H9 (cell line): ENCODE measurements at regions not wholly inside any gene's neighbourhood (a gene's known extent, or its start where the extent isn't known, plus 50 kb on each side); places are given as distances from the start of the nearest gene placed in this dataset.

Experiments used
- DNase-seq: peaks from one replicate; pipeline ENCODE4 v3.0.0-alpha.2; 2017
- H2AFZ ChIP-seq: one replicate; pipeline ENCODE4 v1.6.1; 2013; ENCODE audit warnings: mild to moderate bottlenecking, low read length, control low read depth, moderate library complexity
- H2AK5ac ChIP-seq: 2 replicates; pipeline ENCODE4 v1.6.1; 2013; ENCODE audit warnings: low read length, control low read depth, mixed read lengths; ENCODE audit not compliant: insufficient read length
- H2BK120ac ChIP-seq: one replicate; pipeline ENCODE4 v1.6.1; 2013; ENCODE audit warnings: low read depth, mild to moderate bottlenecking, low read length, control low read depth, inconsistent platforms; ENCODE audit not compliant: poor library complexity, severe bottlenecking
- H2BK12ac ChIP-seq: 2 replicates; pipeline ENCODE4 v1.6.1; 2013; ENCODE audit warnings: low read length, control low read depth, mixed read lengths, low read depth; ENCODE audit not compliant: insufficient read length
- H2BK15ac ChIP-seq: 2 replicates; pipeline ENCODE4 v1.6.1; 2013; ENCODE audit warnings: low read depth, low read length, control low read depth
- H2BK20ac ChIP-seq: one replicate; pipeline ENCODE4 v1.6.1; 2013; ENCODE audit warnings: low read depth, mild to moderate bottlenecking, low read length, control low read depth, inconsistent platforms; ENCODE audit not compliant: poor library complexity, severe bottlenecking
- H2BK5ac ChIP-seq: 2 replicates; pipeline ENCODE4 v1.6.1; 2013; ENCODE audit warnings: low read length, control low read depth, mixed read lengths; ENCODE audit not compliant: insufficient read length
- H3K14ac ChIP-seq: 2 replicates; pipeline ENCODE4 v1.6.1; 2013; ENCODE audit warnings: low read length, control low read depth; ENCODE audit not compliant: insufficient read depth
- H3K18ac ChIP-seq: 2 replicates; pipeline ENCODE4 v1.6.1; 2013; ENCODE audit warnings: low read depth, mild to moderate bottlenecking, mixed read lengths, low read length, control low read depth; ENCODE audit not compliant: insufficient read length
- H3K23ac ChIP-seq: 2 replicates; pipeline ENCODE4 v1.6.1; 2013; ENCODE audit warnings: low read length, control low read depth, mixed read lengths, low read depth; ENCODE audit not compliant: insufficient read length
- H3K23me2 ChIP-seq: 2 replicates; pipeline ENCODE4 v1.6.1; 2013; ENCODE audit warnings: low read depth, mild to moderate bottlenecking, mixed read lengths, low read length, control low read depth; ENCODE audit not compliant: insufficient read length, poor library complexity, severe bottlenecking
- H3K27ac ChIP-seq: 2 replicates; pipeline ENCODE4 v1.5.1; 2013; ENCODE audit warnings: low read length, control low read depth, mixed read lengths, low read depth; ENCODE audit not compliant: insufficient read length
- H3K27me3 ChIP-seq: 2 replicates; pipeline ENCODE4 v1.6.1; 2013; ENCODE audit warnings: low read length, control low read depth, inconsistent platforms; ENCODE audit not compliant: insufficient read depth
- H3K4ac ChIP-seq: 2 replicates; pipeline ENCODE4 v1.6.1; 2013; ENCODE audit warnings: low read depth, mild to moderate bottlenecking, control low read depth, inconsistent platforms, low read length, moderate library complexity
- H3K4me1 ChIP-seq: 2 replicates; pipeline ENCODE4 v1.6.1; 2013; ENCODE audit warnings: low read length, control low read depth, inconsistent platforms; ENCODE audit not compliant: insufficient read depth
- H3K4me2 ChIP-seq: 2 replicates; pipeline ENCODE4 v1.6.1; 2013; ENCODE audit warnings: low read length, control low read depth, mixed read lengths; ENCODE audit not compliant: insufficient read length, insufficient read depth
- H3K56ac ChIP-seq: 2 replicates; pipeline ENCODE4 v1.6.1; 2013; ENCODE audit warnings: low read depth, mild to moderate bottlenecking, mixed read lengths, low read length, control low read depth; ENCODE audit not compliant: insufficient read length
- H3K79me1 ChIP-seq: 2 replicates; pipeline ENCODE4 v1.6.1; 2013; ENCODE audit warnings: low read depth, mild to moderate bottlenecking, moderate library complexity, low read length, control low read depth, inconsistent platforms; ENCODE audit not compliant: insufficient read depth, poor library complexity, severe bottlenecking
- H3K79me2 ChIP-seq: 2 replicates; pipeline ENCODE4 v1.6.1; 2013; ENCODE audit warnings: low read length, control low read depth, inconsistent platforms; ENCODE audit not compliant: insufficient read depth
- H3K9ac ChIP-seq: 2 replicates; pipeline ENCODE4 v1.6.1; 2013; ENCODE audit warnings: low read length, control low read depth, mixed read lengths; ENCODE audit not compliant: insufficient read length; ENCODE audit errors: extremely low read depth
- H3K9me3 ChIP-seq: one replicate; pipeline ENCODE4 v1.6.1; 2013; ENCODE audit warnings: low read depth, low read length, inconsistent platforms; ENCODE audit not compliant: control insufficient read depth
- H3T11ph ChIP-seq: one replicate; pipeline ENCODE4 v1.6.1; 2013; ENCODE audit warnings: mild to moderate bottlenecking, low read length, control low read depth, inconsistent platforms
- H4K20me1 ChIP-seq: one replicate; pipeline ENCODE4 v1.6.1; 2013; ENCODE audit not compliant: control insufficient read depth, insufficient read length, insufficient read depth
- H4K5ac ChIP-seq: 2 replicates; pipeline ENCODE4 v1.6.1; 2013; ENCODE audit warnings: low read depth, mild to moderate bottlenecking, mixed read lengths, low read length, control low read depth; ENCODE audit not compliant: insufficient read length
- H4K8ac ChIP-seq: replicated peaks from 2 replicates; pipeline ENCODE4 v1.6.1; 2013; ENCODE audit warnings: low read length, control low read depth, mixed read lengths, low read depth; ENCODE audit not compliant: insufficient read length
- H4K91ac ChIP-seq: 2 replicates; pipeline ENCODE4 v1.6.1; 2013; ENCODE audit warnings: low read depth, mild to moderate bottlenecking, moderate library complexity, mixed read lengths, low read length, control low read depth; ENCODE audit not compliant: insufficient read length
- H3K27ac Mint-ChIP-seq, 3 experiments: 2 replicates in 2 of 3; 3 replicates in 1 of 3; pipeline ENCODE4 v1.8.0; 2020 to 2021; ENCODE audit warnings: mixed read lengths in 3 of 3, mild to moderate bottlenecking in 1 of 3, moderate library complexity in 1 of 3
- H3K27me3 Mint-ChIP-seq: 2 replicates; pipeline ENCODE4 v1.8.0; 2021; ENCODE audit warnings: low read depth, mild to moderate bottlenecking, moderate library complexity, mixed read lengths
- H3K36me3 Mint-ChIP-seq, 3 experiments: 2 replicates in 2 of 3; 3 replicates in 1 of 3; pipeline ENCODE4 v1.8.0; 2020 to 2021; ENCODE audit warnings: low read depth in 3 of 3, mixed read lengths in 3 of 3; ENCODE audit not compliant: insufficient read depth in 1 of 3
- H3K4me1 Mint-ChIP-seq, 2 experiments: 2 replicates each; pipeline ENCODE4 v1.8.0; 2020; ENCODE audit warnings: mixed read lengths in 2 of 2
- H3K4me3 Mint-ChIP-seq, 2 experiments: 2 replicates in 1 of 2; 3 replicates in 1 of 2; pipeline ENCODE4 v1.8.0; 2020 to 2021; ENCODE audit warnings: mild to moderate bottlenecking in 2 of 2, mixed read lengths in 2 of 2, moderate library complexity in 1 of 2
- H3K9me3 Mint-ChIP-seq, 2 experiments: 2 replicates in 1 of 2; 3 replicates in 1 of 2; pipeline ENCODE4 v1.8.0; 2020; ENCODE audit warnings: mild to moderate bottlenecking in 2 of 2, mixed read lengths in 2 of 2, moderate library complexity in 1 of 2
- WGBS: extraction: QIAGEN DNeasy Blood & Tissue Kit; methylation state at CpG from one replicate; pipeline ENCODE4 v1.1.7; 2013; ENCODE audit warnings: missing lambda C conversion rate, low lambda C conversion rate, mixed read lengths; ENCODE audit not compliant: insufficient read length; ENCODE audit errors: extremely low coverage; 5-methylcytosine and 5-hydroxymethylcytosine counted together
- TF ChIP-seq, protein P1 (sequence below): fragments of 200-600 bp; sonication (generic); conservative IDR thresholded peaks from 3 replicates; pipeline ENCODE4 v1.8.0; 2021; ENCODE audit warnings: antibody characterized with exemption, mild to moderate bottlenecking

DNA sequence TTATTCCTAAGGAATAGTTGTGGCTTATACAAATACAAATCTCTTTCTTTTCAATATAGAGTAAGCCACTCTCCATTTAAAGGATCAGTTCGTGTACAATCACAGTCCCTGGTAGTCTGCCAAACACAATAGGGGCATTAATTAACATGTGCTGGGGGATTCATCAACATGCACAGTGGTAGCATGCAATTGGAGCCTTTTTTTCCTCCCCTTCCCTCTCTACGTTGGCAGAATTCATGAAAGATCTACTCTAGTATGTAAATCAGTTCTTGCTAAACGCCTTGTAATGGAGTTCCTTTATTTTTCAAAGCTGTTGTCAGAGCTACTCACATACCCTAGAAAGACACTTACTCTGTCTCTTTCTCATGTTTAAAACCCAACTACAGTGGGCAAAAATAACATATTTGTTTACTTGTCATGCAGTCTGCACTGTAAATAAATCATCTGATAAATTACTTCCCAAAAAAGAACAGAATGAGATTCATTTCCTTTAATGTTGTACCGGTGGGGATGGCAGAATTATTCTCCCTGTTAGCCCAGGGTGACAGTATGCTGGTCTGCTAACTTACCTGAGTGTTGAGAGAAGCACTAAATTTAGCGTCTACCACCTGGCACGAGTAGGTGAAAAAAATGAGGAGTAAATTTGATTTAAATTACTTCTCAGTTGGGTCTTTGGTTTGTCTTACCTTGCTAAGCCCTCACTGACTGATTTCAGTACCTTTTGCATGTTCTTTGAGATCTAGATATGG, 341.5 kb upstream of the CCNH start:
- Histone ChIP-seq H3K27ac (no peak overlapping the region), H2AFZ (no peak overlapping the region), H3K4me1 (peaks cover 6% of the 10 kb centered on the region), H3K4ac (no peak overlapping the region), H3K27me3 (no peaks in the 10 kb centered on the region), H3K4me2 (no peak overlapping the region), H3T11ph (no peak overlapping the region), H4K20me1 (no peaks in the 10 kb centered on the region), H3K23me2 (no peaks in the 10 kb centered on the region), H3K56ac (no peak overlapping the region), H4K5ac (no peak overlapping the region), H3K14ac (no peak overlapping the region), H3K18ac (no peak overlapping the region), H3K79me1 (no peaks in the 10 kb centered on the region), H2BK5ac (no peak overlapping the region), H2AK5ac (no peak overlapping the region), H3K9me3 (no peaks in the 10 kb centered on the region), H4K91ac (no peak overlapping the region), H2BK15ac (no peak overlapping the region), H4K8ac (no peak overlapping the region), H3K23ac (no peak overlapping the region), H2BK120ac (no peak overlapping the region), H2BK20ac (no peak overlapping the region), H2BK12ac (no peak overlapping the region), H3K79me2 (no peaks in the 10 kb centered on the region), H3K9ac (no peak overlapping the region)
- Mint-ChIP-seq H3K27ac (peak overlapping the region; percentile 4 to 73 (median 71); a peak in 3 of 7 replicates), H3K36me3 (no peaks in the 10 kb centered on the region), H3K4me3 (no peak overlapping the region), H3K4me1 (peaks cover 26 to 31% of the 10 kb centered on the region in 2 experiments), H3K27me3 (no peaks in the 10 kb centered on the region), H3K9me3 (no peaks in the 10 kb centered on the region)
- no peak for DNase-seq
- TF ChIP-seq, protein P1, sequence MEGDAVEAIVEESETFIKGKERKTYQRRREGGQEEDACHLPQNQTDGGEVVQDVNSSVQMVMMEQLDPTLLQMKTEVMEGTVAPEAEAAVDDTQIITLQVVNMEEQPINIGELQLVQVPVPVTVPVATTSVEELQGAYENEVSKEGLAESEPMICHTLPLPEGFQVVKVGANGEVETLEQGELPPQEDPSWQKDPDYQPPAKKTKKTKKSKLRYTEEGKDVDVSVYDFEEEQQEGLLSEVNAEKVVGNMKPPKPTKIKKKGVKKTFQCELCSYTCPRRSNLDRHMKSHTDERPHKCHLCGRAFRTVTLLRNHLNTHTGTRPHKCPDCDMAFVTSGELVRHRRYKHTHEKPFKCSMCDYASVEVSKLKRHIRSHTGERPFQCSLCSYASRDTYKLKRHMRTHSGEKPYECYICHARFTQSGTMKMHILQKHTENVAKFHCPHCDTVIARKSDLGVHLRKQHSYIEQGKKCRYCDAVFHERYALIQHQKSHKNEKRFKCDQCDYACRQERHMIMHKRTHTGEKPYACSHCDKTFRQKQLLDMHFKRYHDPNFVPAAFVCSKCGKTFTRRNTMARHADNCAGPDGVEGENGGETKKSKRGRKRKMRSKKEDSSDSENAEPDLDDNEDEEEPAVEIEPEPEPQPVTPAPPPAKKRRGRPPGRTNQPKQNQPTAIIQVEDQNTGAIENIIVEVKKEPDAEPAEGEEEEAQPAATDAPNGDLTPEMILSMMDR, result no peak
- WGBS, result no CpG with 5 or more reads among the region's 6 CpGs
